ENCODE measurements at regions not wholly inside any gene's neighbourhood (a gene's known extent, or its start where the extent isn't known, plus 50 kb on each side); places are given as distances from the start of the nearest gene placed in this dataset.

DNA sequence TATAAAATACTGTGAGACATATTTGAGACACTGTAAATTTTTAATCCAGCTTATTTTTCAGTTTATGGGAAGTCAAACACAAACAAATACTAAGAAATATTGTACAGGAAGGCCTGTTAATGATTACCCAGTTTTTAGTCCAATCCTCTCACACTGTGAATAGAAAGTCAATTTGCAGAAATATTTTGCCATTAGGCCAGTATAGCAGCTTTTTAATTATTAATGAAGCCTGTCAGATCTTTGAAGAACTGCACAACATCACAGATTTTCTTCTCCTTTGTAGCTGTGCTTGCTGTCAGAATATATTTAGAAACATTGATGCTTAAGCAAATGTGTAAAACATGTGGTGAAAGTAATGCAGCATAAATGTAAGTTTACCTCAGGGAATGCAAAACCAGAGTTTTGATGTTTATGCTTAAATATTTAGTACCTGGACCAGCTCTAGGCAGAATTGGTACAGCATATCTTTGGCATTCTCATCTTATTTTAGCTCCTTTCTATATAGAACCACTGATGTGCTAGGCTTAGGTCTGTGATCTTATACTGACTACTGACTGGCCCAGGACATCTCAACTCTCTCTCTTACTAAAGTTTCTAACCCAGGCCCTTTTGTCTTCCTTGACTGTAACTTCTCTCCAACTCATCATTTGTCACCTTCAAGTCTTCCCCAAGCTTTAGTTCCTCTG lies 230.8 kb upstream of the NAV3 start:
- TF ChIP-seq JUN (IDR thresholded peaks at IDR 0.05; ENCODE audit: borderline replicate concordance, insufficient read depth, insufficient read length, low read depth) (no peak), POLR2AphosphoS5 (IDR thresholded peaks at IDR 0.05; ENCODE audit: insufficient read depth, low read depth, low read length) (no peak), EZH2 (IDR thresholded peaks at IDR 0.05; ENCODE audit: borderline replicate concordance, low read depth, low read length, severe bottlenecking) (no peak), POLR2A (IDR thresholded peaks at IDR 0.05; ENCODE audit: low read depth, low read length) (no peak), FOS (IDR thresholded peaks at IDR 0.05; ENCODE audit: borderline replicate concordance, insufficient read depth, low read length) (no peak), MYC (IDR thresholded peaks at IDR 0.05; ENCODE audit: low read depth, low read length) (no peak)
- TF ChIP-seq, protein P1, sequence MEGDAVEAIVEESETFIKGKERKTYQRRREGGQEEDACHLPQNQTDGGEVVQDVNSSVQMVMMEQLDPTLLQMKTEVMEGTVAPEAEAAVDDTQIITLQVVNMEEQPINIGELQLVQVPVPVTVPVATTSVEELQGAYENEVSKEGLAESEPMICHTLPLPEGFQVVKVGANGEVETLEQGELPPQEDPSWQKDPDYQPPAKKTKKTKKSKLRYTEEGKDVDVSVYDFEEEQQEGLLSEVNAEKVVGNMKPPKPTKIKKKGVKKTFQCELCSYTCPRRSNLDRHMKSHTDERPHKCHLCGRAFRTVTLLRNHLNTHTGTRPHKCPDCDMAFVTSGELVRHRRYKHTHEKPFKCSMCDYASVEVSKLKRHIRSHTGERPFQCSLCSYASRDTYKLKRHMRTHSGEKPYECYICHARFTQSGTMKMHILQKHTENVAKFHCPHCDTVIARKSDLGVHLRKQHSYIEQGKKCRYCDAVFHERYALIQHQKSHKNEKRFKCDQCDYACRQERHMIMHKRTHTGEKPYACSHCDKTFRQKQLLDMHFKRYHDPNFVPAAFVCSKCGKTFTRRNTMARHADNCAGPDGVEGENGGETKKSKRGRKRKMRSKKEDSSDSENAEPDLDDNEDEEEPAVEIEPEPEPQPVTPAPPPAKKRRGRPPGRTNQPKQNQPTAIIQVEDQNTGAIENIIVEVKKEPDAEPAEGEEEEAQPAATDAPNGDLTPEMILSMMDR (IDR thresholded peaks at IDR 0.05; ENCODE audit: extremely low read depth in 1 of 2, insufficient read depth in 1 of 2, low read depth in 1 of 2, low read length in 2 of 2): no peak
- TF ChIP-seq, protein P2, sequence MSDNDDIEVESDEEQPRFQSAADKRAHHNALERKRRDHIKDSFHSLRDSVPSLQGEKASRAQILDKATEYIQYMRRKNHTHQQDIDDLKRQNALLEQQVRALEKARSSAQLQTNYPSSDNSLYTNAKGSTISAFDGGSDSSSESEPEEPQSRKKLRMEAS (IDR thresholded peaks at IDR 0.05; ENCODE audit: insufficient read depth, insufficient read length): no peak

Data from endothelial cell of umbilical vein (primary cell).